Activated CD4-positive, CD25-positive, alpha-beta regulatory T cell (primary cell): ENCODE measurements at regions not wholly inside any gene's neighbourhood (a gene's known extent, or its start where the extent isn't known, plus 50 kb on each side); places are given as distances from the start of the nearest gene placed in this dataset.
A peak's percentile ranks its signal among the peaks of the same experiment; 100 is the strongest.

Experiments
- DNase-seq, 4 experiments: peaks; one replicate each; lab custom pipeline; 2025; lab: John Stamatoyannopoulos, UW

- no peak for DNase-seq
Measured at GRCh38 chr16:85360323-85361277, 248.3 kb upstream of the CIBAR2 start.

GRCh38 chr16:85361441-85362118 lies 249.3 kb upstream of the CIBAR2 start:
- no peak for DNase-seq

- no peak for DNase-seq
Measured at GRCh38 chr16:85362443-85362842, 250.2 kb upstream of the CIBAR2 start.

GRCh38 chr16:85363427-85363826 lies 249.7 kb upstream of the GSE1 start:
- no peak for DNase-seq

GRCh38 chr16:85363881-85364280 lies 249.2 kb upstream of the GSE1 start:
- no peak for DNase-seq

GRCh38 chr16:85364323-85365040 lies 248.6 kb upstream of the GSE1 start:
- DNase-seq = no peak

GRCh38 chr16:85365120-85365519 lies 248.0 kb upstream of the GSE1 start:
- DNase-seq = no peak

- no peak for DNase-seq
Measured at GRCh38 chr16:85366031-85366763, 246.9 kb upstream of the GSE1 start.

- DNase-seq = no peak
Measured at GRCh38 chr16:85367485-85367884, 245.6 kb upstream of the GSE1 start.

GRCh38 chr16:85369060-85369459 lies 244.1 kb upstream of the GSE1 start:
- DNase-seq = no peak

GRCh38 chr16:85369741-85370528 lies 243.2 kb upstream of the GSE1 start:
- peak in 3 of 4 experiments; percentile 15 to 36 (median 22) for DNase-seq

GRCh38 chr16:85370543-85370880 lies 242.6 kb upstream of the GSE1 start:
- no peak for DNase-seq

GRCh38 chr16:85370881-85371651 lies 242.1 kb upstream of the GSE1 start:
- DNase-seq = no peak

- DNase-seq = no peak
Measured at GRCh38 chr16:85371948-85372347, 241.2 kb upstream of the GSE1 start.

GRCh38 chr16:85372627-85373372 lies 240.3 kb upstream of the GSE1 start:
- DNase-seq = no peak

GRCh38 chr16:85373741-85374570 lies 239.2 kb upstream of the GSE1 start:
- DNase-seq = no peak

- no peak for DNase-seq
Measured at GRCh38 chr16:85374571-85374872, 238.6 kb upstream of the GSE1 start.

- DNase-seq = no peak
Measured at GRCh38 chr16:85375282-85375681, 237.8 kb upstream of the GSE1 start.
